Ishikawa (cell line): ENCODE measurements at regions not wholly inside any gene's neighbourhood (a gene's known extent, or its start where the extent isn't known, plus 50 kb on each side); places are given as distances from the start of the nearest gene placed in this dataset.

Experiments used
- CEBPB ChIP-seq: IDR thresholded peaks from 2 replicates; pipeline ENCODE4 v1.6.1; 2012
- CREB1 ChIP-seq: IDR thresholded peaks from 2 replicates; pipeline ENCODE4 v1.6.1; 2012; ENCODE audit warnings: low read depth
- EGR1 ChIP-seq: IDR thresholded peaks from 2 replicates; pipeline ENCODE4 v1.6.1; 2012
- EP300 ChIP-seq: IDR thresholded peaks from 2 replicates; pipeline ENCODE4 v1.6.1; 2012; ENCODE audit warnings: borderline replicate concordance
- FOXM1 ChIP-seq: IDR thresholded peaks from 2 replicates; pipeline ENCODE4 v1.6.1; 2012; ENCODE audit warnings: low read depth, borderline replicate concordance
- MAX ChIP-seq: IDR thresholded peaks from 2 replicates; pipeline ENCODE4 v1.6.1; 2012
- NFIC ChIP-seq: IDR thresholded peaks from 2 replicates; pipeline ENCODE4 v1.6.1; 2012
- RAD21 ChIP-seq: IDR thresholded peaks from 2 replicates; pipeline ENCODE4 v1.6.1; 2012; ENCODE audit warnings: low read depth
- REST ChIP-seq: IDR thresholded peaks from 2 replicates; pipeline ENCODE4 v1.6.1; 2012; ENCODE audit warnings: low read depth, mild to moderate bottlenecking
- TAF1 ChIP-seq: IDR thresholded peaks from 2 replicates; pipeline ENCODE4 v1.6.1; 2012; ENCODE audit warnings: low read depth, mild to moderate bottlenecking
- TCF12 ChIP-seq: IDR thresholded peaks from 2 replicates; pipeline ENCODE4 v1.6.1; 2012; ENCODE audit warnings: low read depth
- TEAD4 ChIP-seq: IDR thresholded peaks from 2 replicates; pipeline ENCODE4 v1.6.1; 2012
- YY1 ChIP-seq: IDR thresholded peaks from 2 replicates; pipeline ENCODE4 v1.6.1; 2012; ENCODE audit warnings: low read depth
- ZBTB7A ChIP-seq: IDR thresholded peaks from 2 replicates; pipeline ENCODE4 v1.6.1; 2012; ENCODE audit warnings: low read depth
- TF ChIP-seq, protein P1 (sequence below): IDR thresholded peaks from 2 replicates; pipeline ENCODE4 v1.6.1; 2012

- no peak for TF ChIP-seq CEBPB
- no peak for TF ChIP-seq NFIC
- TF ChIP-seq YY1, result no peak
- TF ChIP-seq EGR1, result no peak
- no peak for TF ChIP-seq MAX
- no peak for TF ChIP-seq CREB1
- no peak for TF ChIP-seq REST
- TF ChIP-seq FOXM1, result no peak
- no peak for TF ChIP-seq ZBTB7A
- no peak for TF ChIP-seq TAF1
- TF ChIP-seq RAD21, result no peak
Observed at GRCh38 chr10:117663750-117664149, 121.2 kb downstream of the EMX2 start.

- no peak for TF ChIP-seq ZBTB7A
- no peak for TF ChIP-seq EP300
- TF ChIP-seq EGR1, result no peak
- TF ChIP-seq YY1, result no peak
- no peak for TF ChIP-seq FOXM1
- TF ChIP-seq, protein P1, sequence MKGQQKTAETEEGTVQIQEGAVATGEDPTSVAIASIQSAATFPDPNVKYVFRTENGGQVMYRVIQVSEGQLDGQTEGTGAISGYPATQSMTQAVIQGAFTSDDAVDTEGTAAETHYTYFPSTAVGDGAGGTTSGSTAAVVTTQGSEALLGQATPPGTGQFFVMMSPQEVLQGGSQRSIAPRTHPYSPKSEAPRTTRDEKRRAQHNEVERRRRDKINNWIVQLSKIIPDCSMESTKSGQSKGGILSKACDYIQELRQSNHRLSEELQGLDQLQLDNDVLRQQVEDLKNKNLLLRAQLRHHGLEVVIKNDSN, result no peak
- TF ChIP-seq CEBPB, result no peak
- no peak for TF ChIP-seq REST
- TF ChIP-seq TCF12, result no peak
- TF ChIP-seq CREB1, result no peak
- no peak for TF ChIP-seq NFIC
- no peak for TF ChIP-seq RAD21
- no peak for TF ChIP-seq TEAD4
- no peak for TF ChIP-seq TAF1
- no peak for TF ChIP-seq MAX
Observed at GRCh38 chr10:117664288-117664687, 121.7 kb downstream of the EMX2 start.

GRCh38 chr10:117666166-117666565 is 123.6 kb downstream of the EMX2 start:
- no peak for TF ChIP-seq FOXM1
- TF ChIP-seq NFIC, result no peak
- TF ChIP-seq EP300, result no peak
- no peak for TF ChIP-seq RAD21
- TF ChIP-seq EGR1, result no peak
- TF ChIP-seq TEAD4, result no peak
- TF ChIP-seq, protein P1, result no peak
- no peak for TF ChIP-seq YY1
- no peak for TF ChIP-seq CREB1
- TF ChIP-seq REST, result no peak
- TF ChIP-seq MAX, result no peak

DNA sequence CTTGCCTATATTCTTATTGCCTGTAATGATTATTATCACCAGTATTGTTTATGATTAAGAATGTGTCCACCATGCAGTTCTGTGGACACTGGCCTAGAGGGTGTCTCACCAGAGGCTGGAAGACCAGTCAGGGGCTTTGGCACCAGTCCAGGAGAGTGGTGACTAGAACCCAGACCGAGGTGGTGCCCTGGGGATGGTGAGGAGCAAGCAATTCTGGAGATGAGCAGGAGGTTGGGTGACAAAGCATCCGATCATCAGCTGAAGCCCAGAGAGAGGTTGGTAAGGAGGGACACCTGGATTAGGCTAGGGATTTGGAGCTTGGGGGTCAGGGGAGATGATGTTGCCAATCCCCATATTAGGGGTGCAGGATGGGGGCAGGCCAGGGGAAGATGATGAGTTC is 124.4 kb downstream of the EMX2 start:
- TF ChIP-seq CEBPB (no peak), ZBTB7A (no peak), MAX (no peak), EGR1 (no peak), FOXM1 (no peak), CREB1 (no peak), RAD21 (no peak), TEAD4 (no peak), TCF12 (no peak), YY1 (no peak), NFIC (no peak)
